Progenitor cell of endocrine pancreas (in vitro differentiated cells): ENCODE measurements at regions not wholly inside any gene's neighbourhood (a gene's known extent, or its start where the extent isn't known, plus 50 kb on each side); places are given as distances from the start of the nearest gene placed in this dataset.

Experiments
- DNase-seq: peaks from one replicate; pipeline ENCODE4 v3.0.0; 2021; ENCODE audit warnings: low spot score; ENCODE audit not compliant: unreplicated experiment
- H3K27ac Mint-ChIP-seq: 2 replicates; pipeline ENCODE4 v1.8.0; 2021; ENCODE audit warnings: mild to moderate bottlenecking, moderate library complexity, mixed read lengths
- H3K27me3 Mint-ChIP-seq: 2 replicates; pipeline ENCODE4 v1.8.0; 2021; ENCODE audit warnings: mixed read lengths
- H3K36me3 Mint-ChIP-seq: 2 replicates; pipeline ENCODE4 v1.8.0; 2022; ENCODE audit warnings: mixed read lengths; ENCODE audit not compliant: insufficient read depth
- H3K4me1 Mint-ChIP-seq: 2 replicates; pipeline ENCODE4 v1.8.0; 2021; ENCODE audit warnings: low read depth, mixed read lengths
- H3K4me3 Mint-ChIP-seq: 2 replicates; pipeline ENCODE4 v1.8.0; 2021; ENCODE audit warnings: low read depth, mild to moderate bottlenecking, moderate library complexity, mixed read lengths
- H3K9me3 Mint-ChIP-seq: 2 replicates; pipeline ENCODE4 v1.8.0; 2021; ENCODE audit warnings: low read depth, mixed read lengths
- TF ChIP-seq, protein P1 (sequence below): fragments of 200-600 bp; sonication (generic); IDR thresholded peaks from one replicate; pipeline ENCODE4 v1.5.0; 2021; ENCODE audit warnings: antibody characterized with exemption, mild to moderate bottlenecking; ENCODE audit not compliant: unreplicated experiment

GRCh38 chr2:41907771-41908207 is 140.0 kb upstream of the PKDCC start:
- no peak overlapping the region for H3K27ac Mint-ChIP-seq
- H3K4me3 Mint-ChIP-seq, result no peak overlapping the region

GRCh38 chr2:41908349-41908748 is 139.5 kb upstream of the PKDCC start:
- Mint-ChIP-seq H3K27ac (no peak overlapping the region), H3K4me1 (peaks cover 29% of the 10 kb centered on the region), H3K4me3 (no peak overlapping the region), H3K9me3 (no peaks in the 10 kb centered on the region), H3K27me3 (peaks cover 3% of the 10 kb centered on the region), H3K36me3 (no peaks in the 10 kb centered on the region)
- no peak for DNase-seq
- TF ChIP-seq, protein P1, sequence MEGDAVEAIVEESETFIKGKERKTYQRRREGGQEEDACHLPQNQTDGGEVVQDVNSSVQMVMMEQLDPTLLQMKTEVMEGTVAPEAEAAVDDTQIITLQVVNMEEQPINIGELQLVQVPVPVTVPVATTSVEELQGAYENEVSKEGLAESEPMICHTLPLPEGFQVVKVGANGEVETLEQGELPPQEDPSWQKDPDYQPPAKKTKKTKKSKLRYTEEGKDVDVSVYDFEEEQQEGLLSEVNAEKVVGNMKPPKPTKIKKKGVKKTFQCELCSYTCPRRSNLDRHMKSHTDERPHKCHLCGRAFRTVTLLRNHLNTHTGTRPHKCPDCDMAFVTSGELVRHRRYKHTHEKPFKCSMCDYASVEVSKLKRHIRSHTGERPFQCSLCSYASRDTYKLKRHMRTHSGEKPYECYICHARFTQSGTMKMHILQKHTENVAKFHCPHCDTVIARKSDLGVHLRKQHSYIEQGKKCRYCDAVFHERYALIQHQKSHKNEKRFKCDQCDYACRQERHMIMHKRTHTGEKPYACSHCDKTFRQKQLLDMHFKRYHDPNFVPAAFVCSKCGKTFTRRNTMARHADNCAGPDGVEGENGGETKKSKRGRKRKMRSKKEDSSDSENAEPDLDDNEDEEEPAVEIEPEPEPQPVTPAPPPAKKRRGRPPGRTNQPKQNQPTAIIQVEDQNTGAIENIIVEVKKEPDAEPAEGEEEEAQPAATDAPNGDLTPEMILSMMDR, result no peak

More at GRCh38 chr2:41907771-41908207, 140.0 kb upstream of the PKDCC start:
- TF ChIP-seq, protein P1, result no peak
- Mint-ChIP-seq H3K36me3 (no peaks in the 10 kb centered on the region), H3K27me3 (peaks cover 3% of the 10 kb centered on the region), H3K9me3 (no peaks in the 10 kb centered on the region), H3K4me1 (peaks cover 29% of the 10 kb centered on the region)
- no peak for DNase-seq

- DNase-seq, result no peak
- no peak overlapping the region for H3K27ac Mint-ChIP-seq
- H3K9me3 Mint-ChIP-seq, result no peaks in the 10 kb centered on the region
- TF ChIP-seq, protein P1, result no peak
- no peaks in the 10 kb centered on the region for H3K36me3 Mint-ChIP-seq
- H3K4me3 Mint-ChIP-seq, result no peak overlapping the region
- peaks cover 3% of the 10 kb centered on the region for H3K27me3 Mint-ChIP-seq
- H3K4me1 Mint-ChIP-seq, result peaks cover 27% of the 10 kb centered on the region
Measured at GRCh38 chr2:41909584-41909983, 138.2 kb upstream of the PKDCC start.

- Mint-ChIP-seq H3K9me3 (no peaks in the 10 kb centered on the region), H3K27ac (no peak overlapping the region), H3K27me3 (peaks cover 3% of the 10 kb centered on the region), H3K4me3 (no peak overlapping the region), H3K36me3 (no peaks in the 10 kb centered on the region), H3K4me1 (peaks cover 27% of the 10 kb centered on the region)
- TF ChIP-seq, protein P1, result no peak
- DNase-seq, result no peak
Measured at GRCh38 chr2:41910126-41910525, 137.7 kb upstream of the PKDCC start.

DNA sequence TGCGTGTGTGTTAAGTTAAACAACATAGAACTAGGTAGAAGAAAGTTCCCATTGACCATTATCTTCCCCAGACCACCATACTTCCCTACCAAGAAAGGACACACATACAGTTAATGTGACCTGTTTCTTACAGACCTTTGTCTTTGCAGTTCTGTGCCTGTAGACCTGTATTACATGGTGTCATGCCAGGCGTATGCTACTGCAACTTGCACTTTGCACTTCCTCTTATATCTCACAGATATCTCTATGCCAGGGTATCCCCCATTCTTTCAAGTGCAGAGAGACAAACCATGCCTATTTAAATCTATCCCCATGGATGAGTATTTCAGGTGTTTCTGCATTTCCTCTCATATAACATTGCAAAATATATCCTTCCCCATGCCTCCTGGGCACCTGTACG is 136.8 kb upstream of the PKDCC start:
- no peak for DNase-seq
- Mint-ChIP-seq H3K36me3 (no peaks in the 10 kb centered on the region), H3K4me3 (no peak overlapping the region), H3K27me3 (peaks cover 3% of the 10 kb centered on the region), H3K4me1 (peaks cover 21% of the 10 kb centered on the region), H3K9me3 (no peaks in the 10 kb centered on the region), H3K27ac (no peak overlapping the region)
- TF ChIP-seq, protein P1, result no peak
